ENCODE measurements at regions not wholly inside any gene's neighbourhood (a gene's known extent, or its start where the extent isn't known, plus 50 kb on each side); places are given as distances from the start of the nearest gene placed in this dataset.

- H3K4me3 Mint-ChIP-seq: no peak overlapping the region
- peaks cover 3% of the 10 kb centered on the region for H3K36me3 Mint-ChIP-seq (ENCODE audit: low read depth)
- TF ChIP-seq CTCF (IDR thresholded peaks at IDR 0.05; ENCODE audit: unreplicated experiment in 3 of 3): no peak
- H3K9me3 Mint-ChIP-seq: peaks cover 25% of the 10 kb centered on the region
- H3K27me3 Mint-ChIP-seq (ENCODE audit: low read depth): peaks cover 6% of the 10 kb centered on the region
- peak overlapping the region in 1 of 3 experiments; percentile 36 for H3K27ac Mint-ChIP-seq
- H3K4me1 Mint-ChIP-seq: peaks cover 16% of the 10 kb centered on the region
Observed at GRCh38 chr10:124235232-124235631, 141.8 kb upstream of the CHST15 start.

- Mint-ChIP-seq H3K27me3 (ENCODE audit: low read depth) (peaks cover 5% of the 10 kb centered on the region), H3K36me3 (ENCODE audit: low read depth) (peaks cover 3% of the 10 kb centered on the region), H3K4me1 (peaks cover 16% of the 10 kb centered on the region), H3K27ac (peak overlapping the region in 1 of 3 experiments; percentile 19), H3K9me3 (peaks cover 37% of the 10 kb centered on the region), H3K4me3 (no peak overlapping the region)
- TF ChIP-seq CTCF (IDR thresholded peaks at IDR 0.05; ENCODE audit: unreplicated experiment in 3 of 3): no peak
Observed at GRCh38 chr10:124233546-124234138, 140.2 kb upstream of the CHST15 start.

- Mint-ChIP-seq H3K27ac (peak overlapping the region in 1 of 3 experiments; percentile 19), H3K4me3 (no peak overlapping the region), H3K36me3 (ENCODE audit: low read depth) (peaks cover 3% of the 10 kb centered on the region), H3K9me3 (peaks cover 42% of the 10 kb centered on the region), H3K27me3 (ENCODE audit: low read depth) (peaks cover 5% of the 10 kb centered on the region), H3K4me1 (peaks cover 16% of the 10 kb centered on the region)
- TF ChIP-seq CTCF (IDR thresholded peaks at IDR 0.05; ENCODE audit: unreplicated experiment in 3 of 3): no peak
Observed at GRCh38 chr10:124232686-124233545, 139.5 kb upstream of the CHST15 start.

- no peak for TF ChIP-seq CTCF (IDR thresholded peaks at IDR 0.05; ENCODE audit: unreplicated experiment in 3 of 3)
- Mint-ChIP-seq H3K4me1 (peaks cover 16% of the 10 kb centered on the region), H3K27ac (no peak overlapping the region), H3K9me3 (peaks cover 56% of the 10 kb centered on the region), H3K4me3 (no peak overlapping the region), H3K36me3 (ENCODE audit: low read depth) (peaks cover 8% of the 10 kb centered on the region), H3K27me3 (ENCODE audit: low read depth) (peaks cover 5% of the 10 kb centered on the region)
Observed at GRCh38 chr10:124231168-124232155, 138.1 kb upstream of the CHST15 start.

- Mint-ChIP-seq H3K36me3 (ENCODE audit: low read depth) (peaks cover 8% of the 10 kb centered on the region), H3K4me1 (peaks cover 20% of the 10 kb centered on the region), H3K4me3 (no peak overlapping the region), H3K27ac (no peak overlapping the region), H3K9me3 (peaks cover 64% of the 10 kb centered on the region), H3K27me3 (ENCODE audit: low read depth) (peaks cover 10% of the 10 kb centered on the region)
- TF ChIP-seq CTCF (IDR thresholded peaks at IDR 0.05; ENCODE audit: unreplicated experiment in 3 of 3): no peak
Observed at GRCh38 chr10:124230635-124231167, 137.3 kb upstream of the CHST15 start.

All from nephron (organoid).